DMS79 (cell line): ENCODE measurements at regions not wholly inside any gene's neighbourhood (a gene's known extent, or its start where the extent isn't known, plus 50 kb on each side); places are given as distances from the start of the nearest gene placed in this dataset.

Source experiments
- DNase-seq: peaks from one replicate; lab custom pipeline; 2025; lab: John Stamatoyannopoulos, UW

- no peak for DNase-seq
Observed at GRCh38 chr2:6784291-6784690, 81.4 kb downstream of the CMPK2 start.

GRCh38 chr2:6785493-6785892 is 80.2 kb downstream of the CMPK2 start:
- DNase-seq = no peak

DNA sequence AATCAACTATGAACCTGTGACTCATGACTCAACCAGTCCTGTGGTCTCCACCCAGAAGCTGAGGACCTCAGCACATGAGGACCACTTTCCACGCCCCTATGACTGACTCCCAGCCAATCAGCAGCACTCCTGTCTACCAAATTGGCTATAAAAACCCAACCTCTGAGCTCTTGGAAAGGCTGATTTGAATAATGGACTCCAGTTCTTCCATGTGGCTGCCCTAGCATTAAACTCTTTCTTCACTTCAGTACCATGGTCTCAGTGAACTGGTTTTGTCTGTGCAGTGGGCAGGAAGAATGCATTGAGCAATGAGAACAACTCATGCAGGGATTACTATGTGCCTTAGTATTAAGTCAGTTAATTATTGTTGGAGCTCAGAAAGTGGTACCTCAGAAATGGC is 78.3 kb downstream of the CMPK2 start:
- DNase-seq = no peak

DNA sequence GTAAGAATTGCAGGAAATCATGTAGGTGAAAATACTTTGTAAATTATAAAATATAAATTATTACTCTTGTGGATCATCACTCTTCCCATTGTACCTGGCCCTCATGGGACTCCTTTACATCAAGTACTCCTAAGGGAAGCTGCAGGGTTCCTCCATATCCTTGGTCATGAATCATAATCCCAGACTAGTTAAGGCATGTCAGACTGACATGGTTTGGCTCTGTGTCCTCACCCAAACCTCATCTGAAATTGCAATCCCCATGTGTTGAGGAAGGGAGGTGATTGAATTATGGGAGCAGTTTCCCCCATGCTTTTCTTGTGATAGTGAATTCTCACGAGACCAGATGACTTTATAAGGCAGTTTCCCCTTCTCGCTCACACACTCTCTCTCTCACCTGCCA is 77.1 kb downstream of the CMPK2 start:
- DNase-seq = no peak

DNA sequence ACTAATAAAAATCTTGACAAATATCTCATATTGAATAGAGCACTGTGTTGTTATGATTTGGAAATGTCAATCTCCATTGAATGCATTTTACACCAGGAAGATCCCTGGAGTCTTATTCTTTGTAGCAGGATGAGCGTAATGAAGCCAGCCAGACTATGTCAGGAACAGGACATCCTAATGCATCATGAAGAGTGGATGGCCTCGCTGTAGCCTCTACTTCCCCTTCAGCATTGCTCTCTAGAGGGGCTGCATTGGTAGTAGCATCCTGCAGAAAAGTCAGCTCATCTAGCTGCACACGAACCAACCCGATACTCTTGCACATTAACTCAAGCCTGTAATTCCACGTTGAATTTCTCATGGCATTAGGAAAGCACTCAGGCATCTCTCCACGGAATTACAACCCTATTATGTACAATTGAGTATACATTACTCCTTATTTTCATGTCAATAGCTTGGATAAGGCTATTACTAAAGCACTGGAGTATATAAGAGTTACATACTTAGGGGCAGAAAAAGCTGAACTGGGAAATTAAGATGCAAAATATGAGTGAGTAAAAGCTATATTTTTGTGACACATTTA is 76.1 kb downstream of the CMPK2 start:
- DNase-seq = no peak

DNA sequence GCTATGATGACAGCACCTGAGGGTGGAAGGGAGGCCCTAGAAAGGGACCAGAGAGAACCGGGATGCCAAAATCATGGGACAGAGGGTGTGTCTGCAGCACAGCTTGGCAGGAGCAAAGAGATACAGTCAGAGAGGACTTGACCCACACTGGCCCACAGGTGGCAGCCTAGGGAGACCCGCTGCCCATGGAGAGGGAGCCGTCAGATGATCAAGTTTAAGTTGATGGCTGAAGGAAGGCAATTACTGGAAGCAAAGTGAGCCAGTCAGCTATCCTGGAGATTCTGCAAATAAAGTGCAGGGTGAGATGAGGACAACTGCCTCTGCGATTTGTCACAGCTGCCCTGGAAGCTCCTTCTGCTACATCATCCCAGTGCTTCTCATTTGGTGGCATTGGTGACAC is 74.0 kb downstream of the CMPK2 start:
- no peak for DNase-seq

DNA sequence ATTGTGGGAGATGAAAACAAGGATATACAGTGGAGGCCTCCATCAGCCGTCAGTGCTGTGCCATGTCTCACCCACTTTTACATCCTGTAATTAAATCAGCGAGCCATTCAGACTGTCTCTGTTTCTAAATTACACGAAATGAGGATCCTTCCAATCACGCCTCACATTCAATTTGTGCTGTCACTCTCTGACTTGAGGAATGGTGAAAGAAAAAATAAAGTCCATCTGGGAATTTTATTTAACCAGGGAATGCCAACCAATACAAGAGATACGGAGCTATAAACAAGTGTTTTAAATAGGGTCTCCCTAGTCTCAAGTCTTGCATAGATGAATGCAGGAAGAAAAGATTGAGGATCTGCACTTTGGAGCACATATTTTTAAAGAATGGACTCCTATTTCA is 72.8 kb downstream of the CMPK2 start:
- DNase-seq = no peak

DNA sequence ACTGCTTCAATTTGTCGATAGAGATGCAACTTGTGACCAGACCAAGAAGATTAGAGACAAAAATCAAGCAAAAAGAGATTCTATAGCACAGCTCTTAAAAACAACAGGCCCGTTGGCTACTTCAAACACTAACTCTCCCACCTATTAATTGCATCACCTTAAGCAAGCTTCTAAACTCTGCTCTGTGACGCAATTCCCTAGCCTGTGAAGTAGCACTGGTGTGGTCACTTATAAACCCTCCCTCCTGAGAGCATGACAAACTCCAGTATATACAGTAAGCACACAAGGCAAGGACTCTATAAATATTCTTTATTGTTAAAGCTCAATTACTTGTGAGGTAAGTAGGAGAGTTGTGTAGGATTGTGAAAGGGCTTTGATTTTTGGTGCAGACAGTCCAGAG is 72.3 kb downstream of the CMPK2 start:
- no peak for DNase-seq

- no peak for DNase-seq
Observed at GRCh38 chr2:6793913-6794312, 71.8 kb downstream of the CMPK2 start.

DNA sequence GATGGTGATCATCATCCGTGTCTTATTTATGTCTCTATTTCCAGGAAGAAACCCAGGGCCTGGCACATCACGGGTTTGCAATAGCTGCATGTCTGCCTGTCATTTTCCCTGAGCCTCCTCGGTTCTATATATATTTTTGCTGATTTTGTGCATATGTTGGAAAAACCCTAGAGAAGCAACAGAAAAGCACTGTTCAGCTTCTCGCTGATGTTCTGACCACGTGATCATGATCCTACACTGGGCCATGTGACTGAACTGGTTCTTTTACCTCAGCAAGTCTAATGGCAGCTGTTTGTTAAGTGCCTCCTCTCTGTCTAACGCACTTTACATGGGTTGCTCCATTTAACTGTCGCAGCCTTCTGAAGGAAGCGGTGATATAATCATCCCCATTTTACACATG is 71.3 kb downstream of the CMPK2 start:
- no peak for DNase-seq
